MCF 10A (cell line): ENCODE measurements at regions not wholly inside any gene's neighbourhood (a gene's known extent, or its start where the extent isn't known, plus 50 kb on each side); places are given as distances from the start of the nearest gene placed in this dataset.

ENCODE experiments used
- BruUV-seq: library from RNA; stranded (reverse); fragments of 400-500 nt; replicated peaks from 2 replicates; lab custom pipeline; 2021; lab: Mats Ljungman, UMichigan
- CTCF ChIA-PET: fragments of 300-600 bp; sonication (Branson Sonifier 250); formaldehyde crosslinking; extraction: SDS; loops from one replicate; lab custom pipeline; 2021; ENCODE audit warnings: antibody characterized with exemption, inconsistent platforms; lab: Yijun Ruan, JAX
- POLR2A ChIA-PET: fragments of 300-600, 350-650 bp; sonication (Branson Sonifier 250); formaldehyde crosslinking; extraction: SDS; loops from one replicate; lab custom pipeline; 2020; ENCODE audit warnings: antibody characterized with exemption, inconsistent platforms; lab: Yijun Ruan, JAX
- DNase-seq: peaks from one replicate; pipeline ENCODE4 v3.0.0-alpha.2; 2018; ENCODE audit not compliant: unreplicated experiment
- H3K27ac Mint-ChIP-seq: one replicate; pipeline ENCODE4 v1.8.0; 2022; ENCODE audit warnings: mild to moderate bottlenecking, low read depth, mixed read lengths; ENCODE audit not compliant: unreplicated experiment
- H3K27me3 Mint-ChIP-seq: one replicate; pipeline ENCODE4 v1.8.0; 2022; ENCODE audit warnings: mixed read lengths; ENCODE audit not compliant: insufficient read depth, unreplicated experiment
- H3K36me3 Mint-ChIP-seq: one replicate; pipeline ENCODE4 v1.8.0; 2022; ENCODE audit warnings: mild to moderate bottlenecking, moderate library complexity, mixed read lengths; ENCODE audit not compliant: insufficient read depth, unreplicated experiment
- H3K4me1 Mint-ChIP-seq: one replicate; pipeline ENCODE4 v1.8.0; 2022; ENCODE audit warnings: mixed read lengths; ENCODE audit not compliant: insufficient read depth, unreplicated experiment
- H3K4me3 Mint-ChIP-seq: one replicate; pipeline ENCODE4 v1.8.0; 2022; ENCODE audit warnings: mild to moderate bottlenecking, moderate library complexity, mixed read lengths; ENCODE audit not compliant: unreplicated experiment
- H3K9me3 Mint-ChIP-seq: one replicate; pipeline ENCODE4 v1.8.0; 2022; ENCODE audit warnings: mixed read lengths; ENCODE audit not compliant: unreplicated experiment
- CTCF ChIP-seq: fragments of 200-600 bp; IDR thresholded peaks from one replicate; pipeline ENCODE4 v1.8.0; 2022; ENCODE audit warnings: antibody characterized with exemption, mild to moderate bottlenecking; ENCODE audit not compliant: unreplicated experiment
- intact Hi-C: fragments of 100-400 bp; cut with micrococcal nuclease; formaldehyde crosslinking; loops from 2 replicates; pipeline ENCODE4 v1.14.1; 2022

- ChIA-PET CTCF (no interaction called here), POLR2A (interaction anchor here (0.6 kb wide), 1 partner anchor 516 kb away, joined by 4 read pairs; no protein-coding TSS in a partner anchor)
- Mint-ChIP-seq H3K27me3 (no peaks in the 10 kb centered on the region), H3K9me3 (peaks cover 11% of the 10 kb centered on the region), H3K36me3 (no peaks in the 10 kb centered on the region), H3K4me1 (no peaks in the 10 kb centered on the region), H3K27ac (no peak overlapping the region), H3K4me3 (no peak overlapping the region)
- no TSS peak for BruUV-seq
- no peak for TF ChIP-seq CTCF
- no peak for DNase-seq
- intact Hi-C loops: no loop called here
These were observed 131.2 kb downstream of the MAGEB5 start for GRCh38 chrX:26347171-26347570.

GRCh38 chrX:26334232-26334631 is 118.3 kb downstream of the MAGEB5 start:
- Mint-ChIP-seq H3K27me3 (no peaks in the 10 kb centered on the region), H3K4me1 (no peaks in the 10 kb centered on the region), H3K27ac (no peak overlapping the region), H3K36me3 (no peaks in the 10 kb centered on the region), H3K9me3 (peaks cover 24% of the 10 kb centered on the region), H3K4me3 (no peak overlapping the region)
- CTCF ChIA-PET: no interaction called here
- BruUV-seq: no TSS peak
- intact Hi-C loops: no loop called here
- POLR2A ChIA-PET: no interaction called here
- no peak for DNase-seq
- no peak for TF ChIP-seq CTCF

GRCh38 chrX:26328608-26329319 is 112.8 kb downstream of the MAGEB5 start:
- no peaks in the 10 kb centered on the region for H3K4me1 Mint-ChIP-seq
- ChIA-PET CTCF (no interaction called here), POLR2A (interaction anchor here (0.6 kb wide), 1 partner anchor 1079 kb away, joined by 4 read pairs; no protein-coding TSS in a partner anchor)
- TF ChIP-seq CTCF: no peak
- no TSS peak for BruUV-seq
- no peaks in the 10 kb centered on the region for H3K27me3 Mint-ChIP-seq
- intact Hi-C loops: no loop called here
- peaks cover 6% of the 10 kb centered on the region for H3K9me3 Mint-ChIP-seq
- H3K4me3 Mint-ChIP-seq: no peak overlapping the region
- H3K27ac Mint-ChIP-seq: no peak overlapping the region
- no peaks in the 10 kb centered on the region for H3K36me3 Mint-ChIP-seq
- no peak for DNase-seq

GRCh38 chrX:26309262-26309661 is 93.3 kb downstream of the MAGEB5 start:
- BruUV-seq: no TSS peak
- Mint-ChIP-seq H3K27ac (no peak overlapping the region), H3K36me3 (no peaks in the 10 kb centered on the region), H3K4me3 (no peak overlapping the region), H3K4me1 (no peaks in the 10 kb centered on the region), H3K27me3 (no peaks in the 10 kb centered on the region), H3K9me3 (no peaks in the 10 kb centered on the region)
- POLR2A ChIA-PET: no interaction called here
- no peak for TF ChIP-seq CTCF
- no peak for DNase-seq
- intact Hi-C loops: no loop called here
- CTCF ChIA-PET: no interaction called here
